Type B pancreatic cell (in vitro differentiated cells): ENCODE measurements at regions not wholly inside any gene's neighbourhood (a gene's known extent, or its start where the extent isn't known, plus 50 kb on each side); places are given as distances from the start of the nearest gene placed in this dataset.
A peak's percentile ranks its signal among the peaks of the same experiment; 100 is the strongest.

ENCODE experiments used
- DNase-seq: peaks from one replicate; pipeline ENCODE4 v3.0.0; 2021; ENCODE audit warnings: mixed read lengths; ENCODE audit not compliant: unreplicated experiment; ENCODE audit errors: extremely low spot score
- H3K27ac Mint-ChIP-seq: 2 replicates; pipeline ENCODE4 v1.8.0; 2021; ENCODE audit warnings: mild to moderate bottlenecking, mixed read lengths
- H3K27me3 Mint-ChIP-seq: 2 replicates; pipeline ENCODE4 v1.8.0; 2021; ENCODE audit warnings: mixed read lengths
- H3K36me3 Mint-ChIP-seq: 2 replicates; pipeline ENCODE4 v1.8.0; 2021; ENCODE audit warnings: mixed read lengths
- H3K4me1 Mint-ChIP-seq: one replicate; pipeline ENCODE4 v1.8.0; 2021; ENCODE audit warnings: mixed read lengths; ENCODE audit not compliant: unreplicated experiment
- H3K4me3 Mint-ChIP-seq: 2 replicates; pipeline ENCODE4 v1.8.0; 2021; ENCODE audit warnings: mild to moderate bottlenecking, mixed read lengths
- H3K9me3 Mint-ChIP-seq: 2 replicates; pipeline ENCODE4 v1.8.0; 2021; ENCODE audit warnings: mixed read lengths
- CTCF ChIP-seq: fragments of 200-600 bp; sonication (generic); conservative IDR thresholded peaks from 2 replicates; pipeline ENCODE4 v1.5.0; 2021; ENCODE audit warnings: antibody characterized with exemption, mild to moderate bottlenecking

GRCh38 chr14:82854131-82854530 lies 1320.5 kb upstream of the SEL1L start:
- H3K36me3 Mint-ChIP-seq, result no peaks in the 10 kb centered on the region
- peak; percentile 51 for TF ChIP-seq CTCF
- DNase-seq, result no peak
- H3K9me3 Mint-ChIP-seq, result peaks cover 3% of the 10 kb centered on the region
- H3K4me3 Mint-ChIP-seq, result no peak overlapping the region
- peaks cover 21% of the 10 kb centered on the region for H3K27me3 Mint-ChIP-seq
- H3K27ac Mint-ChIP-seq, result no peak overlapping the region
- peaks cover 29% of the 10 kb centered on the region for H3K4me1 Mint-ChIP-seq

- H3K4me1 Mint-ChIP-seq, result peaks cover 29% of the 10 kb centered on the region
- no peak for DNase-seq
- H3K27me3 Mint-ChIP-seq, result peaks cover 22% of the 10 kb centered on the region
- H3K9me3 Mint-ChIP-seq, result peaks cover 2% of the 10 kb centered on the region
- TF ChIP-seq CTCF, result no peak
- no peak overlapping the region for H3K4me3 Mint-ChIP-seq
- H3K36me3 Mint-ChIP-seq, result no peaks in the 10 kb centered on the region
- H3K27ac Mint-ChIP-seq, result no peak overlapping the region
Observed at GRCh38 chr14:82854901-82855300, 1321.2 kb upstream of the SEL1L start.

GRCh38 chr14:82855912-82856391 lies 1322.3 kb upstream of the SEL1L start:
- H3K27ac Mint-ChIP-seq, result no peak overlapping the region
- H3K4me1 Mint-ChIP-seq, result peaks cover 29% of the 10 kb centered on the region
- TF ChIP-seq CTCF, result peak; percentile 80
- peaks cover 22% of the 10 kb centered on the region for H3K27me3 Mint-ChIP-seq
- DNase-seq, result no peak
- H3K4me3 Mint-ChIP-seq, result no peak overlapping the region
- no peaks in the 10 kb centered on the region for H3K9me3 Mint-ChIP-seq
- H3K36me3 Mint-ChIP-seq, result no peaks in the 10 kb centered on the region

- H3K4me3 Mint-ChIP-seq, result no peak overlapping the region
- DNase-seq, result no peak
- no peaks in the 10 kb centered on the region for H3K36me3 Mint-ChIP-seq
- H3K27me3 Mint-ChIP-seq, result peaks cover 15% of the 10 kb centered on the region
- no peak for TF ChIP-seq CTCF
- no peak overlapping the region for H3K27ac Mint-ChIP-seq
- H3K4me1 Mint-ChIP-seq, result peaks cover 11% of the 10 kb centered on the region
- H3K9me3 Mint-ChIP-seq, result peaks cover 5% of the 10 kb centered on the region
Observed at GRCh38 chr14:82861313-82861712, 1327.7 kb upstream of the SEL1L start.

GRCh38 chr14:82872494-82872893 lies 1338.8 kb upstream of the SEL1L start:
- no peak for DNase-seq
- H3K4me1 Mint-ChIP-seq, result no peaks in the 10 kb centered on the region
- H3K4me3 Mint-ChIP-seq, result no peak overlapping the region
- H3K27ac Mint-ChIP-seq, result no peak overlapping the region
- H3K9me3 Mint-ChIP-seq, result peaks cover 9% of the 10 kb centered on the region
- TF ChIP-seq CTCF, result peak; percentile 58
- no peaks in the 10 kb centered on the region for H3K36me3 Mint-ChIP-seq
- no peaks in the 10 kb centered on the region for H3K27me3 Mint-ChIP-seq

- Mint-ChIP-seq H3K27ac (no peak overlapping the region), H3K4me1 (no peaks in the 10 kb centered on the region), H3K27me3 (no peaks in the 10 kb centered on the region), H3K4me3 (no peak overlapping the region), H3K9me3 (no peaks in the 10 kb centered on the region), H3K36me3 (no peaks in the 10 kb centered on the region)
- DNase-seq, result no peak
- no peak for TF ChIP-seq CTCF
Observed at GRCh38 chr14:82878951-82879350, 1345.3 kb upstream of the SEL1L start.
